NT2/D1 (cell line): ENCODE measurements at regions not wholly inside any gene's neighbourhood (a gene's known extent, or its start where the extent isn't known, plus 50 kb on each side); places are given as distances from the start of the nearest gene placed in this dataset.

Source experiments
- SUZ12 ChIP-seq: IDR thresholded peaks from 2 replicates; pipeline ENCODE4 v1.6.1; 2011; ENCODE audit not compliant: insufficient read length, insufficient read depth; ENCODE audit errors: extremely low read depth
- YY1 ChIP-seq: IDR thresholded peaks from 2 replicates; pipeline ENCODE4 v1.6.1; 2011; ENCODE audit not compliant: insufficient read length, insufficient read depth
- ZNF274 ChIP-seq: IDR thresholded peaks from 2 replicates; pipeline ENCODE4 v1.6.1; 2011; ENCODE audit warnings: mild to moderate bottlenecking, low read depth, low read length

- no peak for TF ChIP-seq YY1
- TF ChIP-seq SUZ12, result no peak
- no peak for TF ChIP-seq ZNF274
Measured at GRCh38 chr12:60225216-60226000, 629.6 kb downstream of the SLC16A7 start.
